NCI-H2227 treated with DMSO at 0.1 percent for 48 hours (cell line): ENCODE measurements at regions not wholly inside any gene's neighbourhood (a gene's known extent, or its start where the extent isn't known, plus 50 kb on each side); places are given as distances from the start of the nearest gene placed in this dataset.
"Not testable (repeated sequence)": the region's sequence is repeated elsewhere in the genome, so short reads cannot be mapped to it uniquely, and the experiment has no call there.

Experiments used
- DNase-seq: peaks from one replicate; lab custom pipeline; 2025; lab: John Stamatoyannopoulos, UW

DNA sequence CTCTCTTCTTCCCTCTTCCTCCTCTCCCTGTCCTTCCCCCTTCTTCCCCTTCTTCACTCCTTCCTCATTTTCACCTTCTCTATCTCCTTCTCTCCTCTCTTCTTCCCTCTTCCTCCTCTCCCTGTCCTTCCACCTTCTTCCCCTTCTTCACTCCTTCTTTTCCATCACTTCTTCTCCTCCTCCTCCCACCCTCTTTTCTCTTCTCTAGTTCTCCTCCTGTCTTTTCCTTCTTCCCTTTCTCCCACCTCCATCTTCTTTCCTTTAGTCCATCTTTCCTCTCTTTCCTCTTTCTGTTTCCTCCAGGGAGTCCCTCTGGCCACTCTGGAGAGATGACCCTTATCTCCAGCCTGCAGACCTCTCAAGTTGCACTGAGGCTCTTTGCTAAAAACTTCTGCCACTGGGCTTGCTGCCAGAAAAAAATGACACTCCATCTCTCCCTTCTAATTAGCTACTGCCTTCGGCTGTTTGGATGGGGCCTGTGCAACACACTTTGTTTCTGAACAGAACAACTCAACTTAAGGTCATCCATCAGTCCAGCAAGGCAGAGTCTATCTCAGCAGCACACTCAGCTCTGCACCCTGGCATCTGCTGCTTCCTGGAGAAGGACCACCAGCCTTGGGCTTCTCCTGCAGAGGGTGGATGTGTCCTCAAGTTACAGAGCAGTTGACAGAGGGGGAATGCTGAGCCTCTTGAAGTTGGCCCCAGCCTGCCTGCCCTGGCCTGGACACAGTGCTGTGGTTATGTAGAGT is 538.8 kb downstream of the MATN1 start:
- DNase-seq, result no peak

GRCh38 chr1:30183895-30184294 is 539.5 kb downstream of the MATN1 start:
- no peak for DNase-seq

- no peak for DNase-seq
Measured at GRCh38 chr1:30183006-30183405, 540.4 kb downstream of the MATN1 start.

DNA sequence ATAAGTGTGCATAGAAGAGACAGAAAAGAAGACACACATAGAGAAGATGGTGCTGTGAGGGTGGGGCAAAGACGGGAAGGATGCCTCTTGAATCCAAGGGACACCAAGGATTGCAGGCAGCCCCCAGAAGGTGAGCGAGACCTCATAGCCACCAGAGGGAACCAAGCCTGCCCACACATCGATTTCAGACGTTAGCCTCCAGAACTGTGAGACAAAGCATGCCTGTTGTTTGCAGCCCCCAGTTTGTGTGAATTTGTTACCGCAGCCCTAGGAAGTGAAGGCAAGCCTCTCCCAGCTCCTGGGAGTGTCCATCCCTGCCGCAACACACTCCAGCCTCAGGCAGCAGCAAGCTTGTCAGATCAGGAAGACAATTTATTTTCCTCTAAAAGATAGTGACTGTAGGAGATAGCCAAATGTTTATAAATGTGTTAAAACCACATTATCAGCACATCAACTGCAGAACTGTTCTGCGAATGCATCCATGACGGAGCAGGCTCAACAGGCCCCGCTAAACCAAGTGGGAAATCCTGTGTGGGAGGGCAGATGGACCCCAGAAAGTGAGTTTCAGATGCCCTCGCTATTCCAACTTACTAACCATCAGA is 543.3 kb downstream of the MATN1 start:
- no peak for DNase-seq

DNA sequence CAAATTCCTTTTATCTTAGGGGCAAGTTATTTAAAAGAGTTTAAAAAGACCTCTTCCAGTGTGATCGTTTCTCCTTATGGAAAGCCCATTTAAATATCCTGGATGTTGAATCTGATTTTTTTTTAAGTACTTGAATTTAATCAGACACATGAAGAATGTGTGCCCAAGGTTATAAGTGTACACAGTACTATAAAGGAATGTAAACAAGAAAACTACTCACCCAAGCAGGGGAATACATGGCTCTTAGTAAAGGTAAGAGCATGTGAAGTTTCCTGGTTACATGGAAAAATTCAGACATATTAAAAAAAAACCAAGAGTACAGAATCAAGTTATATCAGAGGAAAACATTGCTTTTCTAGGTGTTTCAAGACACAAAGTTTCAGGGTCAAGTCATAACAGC is 546.9 kb downstream of the MATN1 start:
- DNase-seq, result no peak

DNA sequence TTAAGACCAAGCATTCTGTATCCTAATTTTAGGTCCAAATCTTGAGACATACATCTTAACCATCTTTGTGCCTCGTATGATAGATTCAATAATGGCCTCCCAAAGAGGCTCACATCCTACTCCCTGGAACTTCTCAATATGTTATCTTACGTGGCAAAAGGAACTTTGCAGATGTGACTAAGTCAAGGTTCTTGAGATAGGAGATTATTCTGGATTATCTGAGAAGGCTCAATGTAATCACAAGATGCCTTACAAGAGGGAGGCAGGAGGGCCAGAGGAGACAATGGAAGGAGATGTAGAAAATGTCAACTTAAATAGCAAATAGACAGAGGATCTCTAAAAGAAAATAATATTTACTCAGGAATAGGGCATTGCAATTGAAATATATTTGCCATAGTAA is 548.9 kb downstream of the MATN1 start:
- DNase-seq, result no peak

DNA sequence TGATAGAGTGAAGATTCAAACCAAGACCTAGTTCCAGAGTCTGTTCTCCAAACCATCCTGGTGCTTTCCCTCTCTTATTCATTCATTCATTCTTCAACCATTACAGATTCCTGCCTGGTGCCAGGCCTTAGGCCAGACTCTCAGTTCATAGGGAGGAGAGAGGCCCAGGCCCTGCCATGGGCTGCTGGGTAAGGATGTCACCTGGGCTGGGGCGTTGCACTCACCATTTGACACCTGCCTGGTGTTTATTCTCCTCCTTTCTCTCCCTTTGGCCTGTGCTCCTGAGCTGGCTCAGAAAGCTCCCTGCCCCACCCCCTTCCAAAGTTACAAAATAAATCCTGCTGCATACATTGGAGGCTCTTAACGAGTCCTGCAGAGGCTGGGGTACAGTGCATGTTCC is 549.8 kb downstream of the MATN1 start:
- DNase-seq, result no peak

DNA sequence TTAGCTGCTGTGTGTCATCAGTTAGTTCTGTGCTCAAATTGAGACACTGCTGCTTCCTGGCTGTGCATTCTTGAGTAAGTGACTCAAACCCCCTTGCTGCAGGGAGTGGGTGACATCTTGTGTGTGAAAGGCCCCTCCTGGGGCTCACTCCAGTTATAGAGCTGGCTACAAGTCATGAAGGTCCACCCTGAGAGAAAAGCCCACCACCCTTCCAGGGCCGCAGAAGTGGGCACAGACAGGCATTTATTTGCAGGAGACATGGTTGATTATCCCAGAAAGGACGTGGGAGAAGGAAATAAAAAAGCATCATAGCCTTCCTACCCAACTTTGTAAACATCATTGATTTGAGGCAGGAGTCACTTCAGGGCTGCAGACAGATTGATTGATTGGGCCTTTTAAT is 550.6 kb downstream of the MATN1 start:
- DNase-seq, result no peak

GRCh38 chr1:30172299-30172694 is 551.1 kb downstream of the MATN1 start:
- DNase-seq, result no peak

- DNase-seq, result no peak
Measured at GRCh38 chr1:30171537-30172298, 551.7 kb downstream of the MATN1 start.

GRCh38 chr1:30169269-30169668 is 554.1 kb downstream of the MATN1 start:
- no peak for DNase-seq

DNA sequence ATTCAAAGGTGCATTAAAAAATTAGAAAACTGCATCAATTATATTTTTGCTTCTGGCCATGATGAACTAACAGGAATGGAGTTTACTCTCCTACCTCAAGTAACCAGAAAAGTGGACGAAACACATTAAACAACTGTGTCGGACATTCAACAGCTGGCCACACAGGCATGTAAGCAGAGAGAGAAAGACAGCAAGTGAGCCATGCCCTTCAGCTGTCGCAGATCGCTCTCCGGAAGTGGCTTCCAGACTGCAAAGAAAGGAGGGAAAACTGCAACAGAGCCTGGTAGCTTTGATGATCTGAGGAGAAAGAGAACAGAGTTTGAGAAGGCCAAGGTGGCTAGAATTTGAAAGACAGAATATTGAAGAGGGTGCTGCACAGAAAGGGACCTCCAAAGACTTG is 557.2 kb downstream of the MATN1 start:
- DNase-seq, result no peak

GRCh38 chr1:30165116-30165515 is 558.3 kb downstream of the MATN1 start:
- DNase-seq, result no peak

- no peak for DNase-seq
Measured at GRCh38 chr1:30164693-30165092, 558.7 kb downstream of the MATN1 start.

- no peak for DNase-seq
Measured at GRCh38 chr1:30162565-30162964, 560.8 kb downstream of the MATN1 start.

DNA sequence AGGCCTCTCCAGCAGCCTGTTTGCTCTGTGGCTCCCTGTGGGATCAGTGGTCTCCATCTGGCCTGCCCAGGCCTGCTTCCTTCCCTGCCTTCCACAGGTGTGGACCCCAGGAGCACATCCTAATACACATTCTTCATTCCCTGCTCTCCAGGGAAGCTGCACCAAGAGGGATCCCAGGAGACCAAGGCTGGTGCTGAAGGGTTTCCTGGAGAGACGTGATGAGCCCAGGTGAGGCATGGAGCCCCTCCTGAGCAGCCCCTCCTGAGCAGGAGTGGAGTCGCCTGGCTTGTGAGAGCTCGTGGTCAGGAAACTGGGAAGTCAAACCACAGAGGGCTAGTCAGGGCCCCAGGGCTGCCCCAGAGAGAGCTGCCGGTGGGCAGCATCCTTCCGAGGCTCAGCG is 561.4 kb downstream of the MATN1 start:
- no peak for DNase-seq

GRCh38 chr1:30160999-30161689 is 562.2 kb downstream of the MATN1 start:
- DNase-seq, result no peak

- no peak for DNase-seq
Measured at GRCh38 chr1:30159015-30159414, 564.4 kb downstream of the MATN1 start.

- not testable (repeated sequence) for DNase-seq
Measured at GRCh38 chr1:30155698-30156097, 567.7 kb downstream of the MATN1 start.

GRCh38 chr1:30155253-30155652 is 568.1 kb downstream of the MATN1 start:
- not testable (repeated sequence) for DNase-seq

GRCh38 chr1:30153743-30154449 is 569.5 kb downstream of the MATN1 start:
- no peak for DNase-seq

DNA sequence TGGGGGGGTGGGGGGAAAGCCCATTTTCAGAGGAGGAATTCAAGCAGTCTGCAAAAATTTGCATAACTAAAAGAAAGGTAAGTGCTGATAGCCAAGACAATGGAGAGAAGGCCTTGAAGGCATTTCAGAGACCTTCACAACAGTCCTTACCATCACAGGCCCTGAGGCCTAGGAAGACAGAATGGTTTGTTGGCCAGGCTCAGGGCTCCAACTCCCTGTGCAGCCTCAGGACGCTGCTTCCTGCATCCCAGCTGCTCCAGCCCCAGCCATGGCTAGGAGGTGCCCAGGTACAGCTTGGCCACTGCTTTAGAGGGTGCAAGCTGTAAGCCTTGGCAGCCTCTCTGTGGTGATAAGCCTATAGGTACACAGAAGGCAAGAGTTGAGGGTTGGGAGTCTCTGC is 571.6 kb downstream of the MATN1 start:
- no peak for DNase-seq
